ENCODE measurements at regions not wholly inside any gene's neighbourhood (a gene's known extent, or its start where the extent isn't known, plus 50 kb on each side); places are given as distances from the start of the nearest gene placed in this dataset.

- H3K9me3 Mint-ChIP-seq (ENCODE audit: unreplicated experiment): no peaks in the 10 kb centered on the region
- Histone ChIP-seq H3K4me1 (ENCODE audit: insufficient read depth, low read length) (peaks cover 15% of the 10 kb centered on the region), H3K36me3 (ENCODE audit: insufficient read depth, low read length) (no peaks in the 10 kb centered on the region), H3K27ac (ENCODE audit: low read depth, low read length) (no peak overlapping the region), H3K9ac (ENCODE audit: low read length) (no peak overlapping the region), H3K27me3 (ENCODE audit: insufficient read depth, low read length) (no peaks in the 10 kb centered on the region), H3K79me2 (ENCODE audit: insufficient read depth, low read length) (no peaks in the 10 kb centered on the region), H4K20me1 (ENCODE audit: insufficient read depth, low read length) (no peaks in the 10 kb centered on the region), H3K4me2 (ENCODE audit: low read length) (peak overlapping the region; percentile 55), H3K4me3 (ENCODE audit: insufficient read depth, low read depth, low read length) (no peak overlapping the region), H3K9me3 (ENCODE audit: insufficient read depth, low read depth, low read length) (no peaks in the 10 kb centered on the region), H2AFZ (ENCODE audit: low read depth, low read length) (peak overlapping the region; percentile 46)
- FAIRE-seq (peak; percentile 93), DNase-seq (ENCODE audit: low read depth) (peak; percentile 91)
- peak overlapping the region; percentile 97 for H3K27ac Mint-ChIP-seq (ENCODE audit: unreplicated experiment)
- H3K4me1 Mint-ChIP-seq (ENCODE audit: low read depth, unreplicated experiment): peaks cover 28% of the 10 kb centered on the region
- TF ChIP-seq, protein P1, sequence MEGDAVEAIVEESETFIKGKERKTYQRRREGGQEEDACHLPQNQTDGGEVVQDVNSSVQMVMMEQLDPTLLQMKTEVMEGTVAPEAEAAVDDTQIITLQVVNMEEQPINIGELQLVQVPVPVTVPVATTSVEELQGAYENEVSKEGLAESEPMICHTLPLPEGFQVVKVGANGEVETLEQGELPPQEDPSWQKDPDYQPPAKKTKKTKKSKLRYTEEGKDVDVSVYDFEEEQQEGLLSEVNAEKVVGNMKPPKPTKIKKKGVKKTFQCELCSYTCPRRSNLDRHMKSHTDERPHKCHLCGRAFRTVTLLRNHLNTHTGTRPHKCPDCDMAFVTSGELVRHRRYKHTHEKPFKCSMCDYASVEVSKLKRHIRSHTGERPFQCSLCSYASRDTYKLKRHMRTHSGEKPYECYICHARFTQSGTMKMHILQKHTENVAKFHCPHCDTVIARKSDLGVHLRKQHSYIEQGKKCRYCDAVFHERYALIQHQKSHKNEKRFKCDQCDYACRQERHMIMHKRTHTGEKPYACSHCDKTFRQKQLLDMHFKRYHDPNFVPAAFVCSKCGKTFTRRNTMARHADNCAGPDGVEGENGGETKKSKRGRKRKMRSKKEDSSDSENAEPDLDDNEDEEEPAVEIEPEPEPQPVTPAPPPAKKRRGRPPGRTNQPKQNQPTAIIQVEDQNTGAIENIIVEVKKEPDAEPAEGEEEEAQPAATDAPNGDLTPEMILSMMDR (IDR thresholded peaks at IDR 0.05; ENCODE audit: insufficient read depth, low read depth, low read length): no peak
- TF ChIP-seq EZH2 (IDR thresholded peaks at IDR 0.05; ENCODE audit: insufficient read depth, low read length): no peak
- peak overlapping the region; percentile 40 for H3K4me3 Mint-ChIP-seq (ENCODE audit: unreplicated experiment)
- H3K27me3 Mint-ChIP-seq (ENCODE audit: low read depth, unreplicated experiment): no peaks in the 10 kb centered on the region
- H3K36me3 Mint-ChIP-seq (ENCODE audit: low read depth, unreplicated experiment): no peaks in the 10 kb centered on the region
Measured at GRCh38 chr7:7099584-7100014, 82.7 kb upstream of the C1GALT1 start.

DNA sequence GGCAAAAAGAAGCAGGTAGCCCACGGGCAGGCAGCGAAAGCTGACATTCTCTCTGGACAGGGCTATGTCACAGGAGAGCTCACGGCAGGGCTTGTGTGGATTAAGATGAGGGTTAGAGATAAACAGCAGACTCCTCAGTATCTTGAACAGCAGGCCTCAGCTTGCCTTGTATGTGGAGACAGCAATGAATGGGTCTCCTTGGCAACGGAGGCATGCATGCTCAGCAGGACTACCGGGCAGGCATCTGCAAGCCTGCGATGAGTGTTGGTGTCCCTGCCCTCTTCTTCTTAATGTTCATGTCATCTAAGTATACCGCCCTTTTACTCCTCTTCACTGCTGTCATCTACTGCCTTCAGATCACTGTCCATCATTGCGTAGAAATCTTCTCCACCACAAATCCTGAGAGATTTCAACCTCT, 81.9 kb upstream of the C1GALT1 start:
- Histone ChIP-seq H4K20me1 (ENCODE audit: insufficient read depth, low read length) (no peaks in the 10 kb centered on the region), H3K79me2 (ENCODE audit: insufficient read depth, low read length) (no peaks in the 10 kb centered on the region), H3K27me3 (ENCODE audit: insufficient read depth, low read length) (no peaks in the 10 kb centered on the region), H2AFZ (ENCODE audit: low read depth, low read length) (peak overlapping the region; percentile 48), H3K4me1 (ENCODE audit: insufficient read depth, low read length) (peaks cover 15% of the 10 kb centered on the region), H3K9me3 (ENCODE audit: insufficient read depth, low read depth, low read length) (no peaks in the 10 kb centered on the region), H3K4me3 (ENCODE audit: insufficient read depth, low read depth, low read length) (no peak overlapping the region), H3K4me2 (ENCODE audit: low read length) (no peak overlapping the region), H3K36me3 (ENCODE audit: insufficient read depth, low read length) (no peaks in the 10 kb centered on the region), H3K27ac (ENCODE audit: low read depth, low read length) (no peak overlapping the region), H3K9ac (ENCODE audit: low read length) (no peak overlapping the region)
- Mint-ChIP-seq H3K27ac (ENCODE audit: unreplicated experiment) (peak overlapping the region; percentile 75), H3K9me3 (ENCODE audit: unreplicated experiment) (no peaks in the 10 kb centered on the region), H3K36me3 (ENCODE audit: low read depth, unreplicated experiment) (no peaks in the 10 kb centered on the region), H3K4me1 (ENCODE audit: low read depth, unreplicated experiment) (peaks cover 28% of the 10 kb centered on the region), H3K4me3 (ENCODE audit: unreplicated experiment) (peak overlapping the region; percentile 13), H3K27me3 (ENCODE audit: low read depth, unreplicated experiment) (no peaks in the 10 kb centered on the region)
- FAIRE-seq: no peak
- no peak for DNase-seq (ENCODE audit: low read depth)
- TF ChIP-seq EZH2 (IDR thresholded peaks at IDR 0.05; ENCODE audit: insufficient read depth, low read length): no peak
- TF ChIP-seq, protein P1 (IDR thresholded peaks at IDR 0.05; ENCODE audit: insufficient read depth, low read depth, low read length): no peak

- FAIRE-seq (no peak), DNase-seq (ENCODE audit: low read depth) (no peak)
- Histone ChIP-seq H3K27me3 (ENCODE audit: insufficient read depth, low read length) (no peaks in the 10 kb centered on the region), H3K27ac (ENCODE audit: low read depth, low read length) (no peak overlapping the region), H3K9ac (ENCODE audit: low read length) (no peak overlapping the region), H3K4me2 (ENCODE audit: low read length) (no peak overlapping the region), H3K4me3 (ENCODE audit: insufficient read depth, low read depth, low read length) (no peak overlapping the region), H2AFZ (ENCODE audit: low read depth, low read length) (no peak overlapping the region), H3K36me3 (ENCODE audit: insufficient read depth, low read length) (no peaks in the 10 kb centered on the region), H3K79me2 (ENCODE audit: insufficient read depth, low read length) (no peaks in the 10 kb centered on the region), H3K9me3 (ENCODE audit: insufficient read depth, low read depth, low read length) (no peaks in the 10 kb centered on the region), H3K4me1 (ENCODE audit: insufficient read depth, low read length) (peaks cover 15% of the 10 kb centered on the region), H4K20me1 (ENCODE audit: insufficient read depth, low read length) (no peaks in the 10 kb centered on the region)
- no peak overlapping the region for H3K27ac Mint-ChIP-seq (ENCODE audit: unreplicated experiment)
- H3K4me1 Mint-ChIP-seq (ENCODE audit: low read depth, unreplicated experiment): peaks cover 28% of the 10 kb centered on the region
- H3K9me3 Mint-ChIP-seq (ENCODE audit: unreplicated experiment): peaks cover 2% of the 10 kb centered on the region
- no peaks in the 10 kb centered on the region for H3K36me3 Mint-ChIP-seq (ENCODE audit: low read depth, unreplicated experiment)
- TF ChIP-seq EZH2 (IDR thresholded peaks at IDR 0.05; ENCODE audit: insufficient read depth, low read length): no peak
- TF ChIP-seq, protein P1 (IDR thresholded peaks at IDR 0.05; ENCODE audit: insufficient read depth, low read depth, low read length): no peak
- H3K27me3 Mint-ChIP-seq (ENCODE audit: low read depth, unreplicated experiment): no peaks in the 10 kb centered on the region
- H3K4me3 Mint-ChIP-seq (ENCODE audit: unreplicated experiment): no peak overlapping the region
Measured at GRCh38 chr7:7102906-7103305, 79.4 kb upstream of the C1GALT1 start.

All from astrocyte (in vitro differentiated cells and primary cell).